ENCODE measurements at regions not wholly inside any gene's neighbourhood (a gene's known extent, or its start where the extent isn't known, plus 50 kb on each side); places are given as distances from the start of the nearest gene placed in this dataset.

DNA sequence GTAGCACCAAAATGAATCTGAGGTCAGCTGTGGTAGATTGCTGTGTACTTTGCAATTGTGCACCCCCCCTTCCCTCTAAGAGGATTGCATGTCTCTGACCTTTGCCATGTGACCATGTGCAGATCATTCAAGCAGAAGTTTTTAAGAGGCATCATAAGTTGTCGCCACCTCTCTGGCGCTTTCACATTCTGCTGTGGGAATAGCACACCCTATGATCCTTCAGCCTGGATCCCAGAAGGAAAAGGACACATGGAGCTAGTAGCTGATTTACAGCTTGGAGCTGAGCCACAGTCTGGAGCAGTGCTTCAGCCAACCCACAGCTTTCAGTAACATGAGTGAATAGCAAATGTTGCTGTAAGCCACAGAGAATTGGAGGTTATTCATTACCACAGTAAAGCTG is 158.5 kb downstream of the TSEN15 start:
- no peak for TF ChIP-seq ZFX (IDR thresholded peaks at IDR 0.05)
- TF ChIP-seq, protein P1, sequence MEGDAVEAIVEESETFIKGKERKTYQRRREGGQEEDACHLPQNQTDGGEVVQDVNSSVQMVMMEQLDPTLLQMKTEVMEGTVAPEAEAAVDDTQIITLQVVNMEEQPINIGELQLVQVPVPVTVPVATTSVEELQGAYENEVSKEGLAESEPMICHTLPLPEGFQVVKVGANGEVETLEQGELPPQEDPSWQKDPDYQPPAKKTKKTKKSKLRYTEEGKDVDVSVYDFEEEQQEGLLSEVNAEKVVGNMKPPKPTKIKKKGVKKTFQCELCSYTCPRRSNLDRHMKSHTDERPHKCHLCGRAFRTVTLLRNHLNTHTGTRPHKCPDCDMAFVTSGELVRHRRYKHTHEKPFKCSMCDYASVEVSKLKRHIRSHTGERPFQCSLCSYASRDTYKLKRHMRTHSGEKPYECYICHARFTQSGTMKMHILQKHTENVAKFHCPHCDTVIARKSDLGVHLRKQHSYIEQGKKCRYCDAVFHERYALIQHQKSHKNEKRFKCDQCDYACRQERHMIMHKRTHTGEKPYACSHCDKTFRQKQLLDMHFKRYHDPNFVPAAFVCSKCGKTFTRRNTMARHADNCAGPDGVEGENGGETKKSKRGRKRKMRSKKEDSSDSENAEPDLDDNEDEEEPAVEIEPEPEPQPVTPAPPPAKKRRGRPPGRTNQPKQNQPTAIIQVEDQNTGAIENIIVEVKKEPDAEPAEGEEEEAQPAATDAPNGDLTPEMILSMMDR (conservative IDR thresholded peaks at IDR 0.05): no peak
- no peak overlapping the region for H3K27ac ChIP-seq

DNA sequence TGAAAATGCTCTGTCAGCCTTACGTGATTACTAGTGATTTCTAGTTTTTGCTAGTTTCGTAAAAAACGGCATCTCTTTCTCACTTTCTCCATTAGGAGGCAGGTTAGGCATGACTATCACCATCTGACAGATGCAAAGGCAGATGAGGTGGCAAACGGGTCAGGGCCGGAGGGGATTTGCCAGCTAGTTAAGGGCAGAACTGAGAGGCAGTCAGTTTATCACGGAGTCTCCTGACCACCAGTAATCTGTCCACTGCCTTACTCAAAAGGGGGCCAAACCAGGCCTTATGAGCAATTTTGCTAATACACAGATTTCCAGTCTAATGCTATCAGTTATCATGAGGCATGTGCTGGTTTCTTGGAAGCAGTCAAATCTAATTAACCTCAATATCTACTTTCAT is 159.3 kb downstream of the TSEN15 start:
- TF ChIP-seq ZFX (IDR thresholded peaks at IDR 0.05): no peak
- no peak overlapping the region for H3K27ac ChIP-seq

DNA sequence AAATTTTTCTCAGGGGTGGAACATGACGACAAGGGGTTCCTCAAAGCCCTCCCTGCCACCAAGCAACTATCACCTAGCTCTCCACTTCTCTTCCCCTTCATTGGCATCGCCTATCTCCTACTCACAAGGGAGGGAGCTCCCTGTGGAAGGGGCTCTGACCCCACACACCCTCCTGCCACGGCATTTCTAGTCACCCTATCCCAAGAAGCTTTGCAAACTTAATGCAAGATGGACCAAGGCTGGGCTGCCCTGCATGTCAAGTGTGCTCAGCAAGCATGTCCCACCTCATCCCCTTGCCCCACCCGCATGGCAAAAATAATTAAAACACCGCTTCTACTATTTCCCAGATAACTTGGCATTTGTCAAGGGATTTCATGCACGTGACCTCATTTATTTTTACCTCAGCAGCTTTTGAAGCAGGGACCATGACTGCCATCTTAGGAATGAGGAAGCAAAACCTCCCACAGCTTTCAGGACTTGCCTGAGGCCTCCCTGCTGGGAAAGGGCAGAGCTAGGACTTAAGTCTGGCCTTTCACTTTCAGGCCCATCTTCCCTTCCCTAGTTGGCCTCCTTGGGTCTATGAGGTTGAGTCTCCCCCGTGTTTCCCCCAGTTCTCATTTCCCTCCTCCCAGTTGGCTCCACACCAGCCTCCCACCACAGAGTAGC is 161.3 kb downstream of the TSEN15 start:
- TF ChIP-seq ZFX (IDR thresholded peaks at IDR 0.05): no peak
- TF ChIP-seq, protein P1 (conservative IDR thresholded peaks at IDR 0.05): no peak
- H3K27ac ChIP-seq: no peak overlapping the region

DNA sequence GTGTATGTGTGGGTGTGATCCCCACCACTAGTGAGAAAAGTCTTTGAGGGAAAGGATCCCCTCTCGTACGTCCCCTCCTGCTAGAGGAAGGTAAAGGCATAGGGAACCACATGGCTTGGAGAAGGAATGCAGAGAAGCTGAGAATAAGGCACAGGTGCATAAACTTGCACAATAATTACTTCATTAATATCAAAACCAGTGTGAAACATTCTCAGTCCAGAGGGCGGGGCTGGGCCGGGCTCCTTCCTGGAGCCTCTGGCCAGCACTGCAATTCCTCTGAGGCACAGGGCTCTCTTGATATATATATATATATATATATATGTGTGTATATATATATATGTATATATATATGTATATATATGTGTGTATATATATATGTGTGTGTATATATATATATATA is 162.6 kb downstream of the TSEN15 start:
- TF ChIP-seq, protein P1 (conservative IDR thresholded peaks at IDR 0.05): no peak
- no peak for TF ChIP-seq ZFX (IDR thresholded peaks at IDR 0.05)
- no peak overlapping the region for H3K27ac ChIP-seq

DNA sequence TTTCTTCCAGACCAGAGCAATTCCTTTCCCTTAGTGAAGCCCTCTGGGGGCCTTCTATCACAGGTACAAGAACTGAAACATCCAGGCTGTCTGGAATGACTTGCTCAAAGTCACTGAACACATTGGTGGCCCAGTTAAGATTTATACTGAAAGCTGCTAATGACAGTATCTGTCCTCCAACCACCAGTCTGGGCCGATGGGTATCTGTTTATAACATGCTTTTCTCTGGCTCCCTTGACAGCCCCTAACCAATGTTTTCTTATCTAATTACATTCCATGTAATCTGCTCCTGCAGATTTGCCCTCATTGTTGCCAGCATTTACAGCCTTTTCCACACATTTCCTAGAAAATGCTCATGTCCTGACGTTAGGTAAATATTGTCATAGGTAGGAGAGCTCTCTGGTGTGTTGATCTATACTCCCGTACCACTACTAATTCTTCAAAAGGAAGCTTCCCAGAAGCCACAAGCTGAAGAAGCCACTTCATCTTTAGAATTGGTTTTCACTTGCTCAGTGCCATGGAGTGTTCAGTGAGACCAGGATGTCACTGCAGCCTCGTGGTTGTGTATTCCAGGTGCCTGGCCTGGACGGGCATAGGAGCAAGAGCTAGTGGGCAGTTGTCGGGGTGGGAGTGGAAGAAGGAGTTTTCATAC is 163.9 kb downstream of the TSEN15 start:
- no peak overlapping the region for H3K27ac ChIP-seq

DNA sequence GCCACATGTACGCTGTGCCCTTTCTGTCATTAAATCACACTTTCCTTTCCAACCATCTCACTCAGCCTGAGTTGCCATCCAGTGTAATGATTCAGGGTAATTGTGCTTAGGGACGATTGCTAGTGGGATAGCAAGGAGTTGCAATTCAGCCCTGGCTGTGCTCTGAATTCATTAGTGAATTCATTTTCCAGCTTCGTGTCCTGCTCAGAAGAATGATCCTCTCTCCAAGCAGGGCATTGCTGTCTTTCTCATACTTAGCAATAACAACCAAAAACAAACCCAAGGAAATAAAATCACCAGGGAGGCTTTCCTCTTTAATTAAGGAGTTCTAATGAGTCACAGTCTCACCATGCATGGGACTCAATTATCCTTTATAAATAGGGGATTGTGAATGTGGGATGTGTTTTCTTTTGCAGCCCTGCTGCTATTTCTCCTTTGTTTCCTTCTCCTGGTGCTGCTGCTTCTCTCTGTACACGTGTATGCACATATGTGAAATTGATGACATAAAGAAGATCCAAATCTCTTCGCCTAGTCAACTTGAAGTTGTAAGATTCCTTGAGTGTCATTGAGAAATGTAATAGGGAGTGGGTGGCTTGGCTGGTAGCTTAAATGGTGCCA is 167.0 kb downstream of the TSEN15 start:
- no peak for TF ChIP-seq ZFX (IDR thresholded peaks at IDR 0.05)
- TF ChIP-seq, protein P1 (conservative IDR thresholded peaks at IDR 0.05): no peak
- H3K27ac ChIP-seq: no peak overlapping the region

More for the DNA sequence above, 163.9 kb downstream of the TSEN15 start:
- TF ChIP-seq ZFX (IDR thresholded peaks at IDR 0.05): no peak

DNA sequence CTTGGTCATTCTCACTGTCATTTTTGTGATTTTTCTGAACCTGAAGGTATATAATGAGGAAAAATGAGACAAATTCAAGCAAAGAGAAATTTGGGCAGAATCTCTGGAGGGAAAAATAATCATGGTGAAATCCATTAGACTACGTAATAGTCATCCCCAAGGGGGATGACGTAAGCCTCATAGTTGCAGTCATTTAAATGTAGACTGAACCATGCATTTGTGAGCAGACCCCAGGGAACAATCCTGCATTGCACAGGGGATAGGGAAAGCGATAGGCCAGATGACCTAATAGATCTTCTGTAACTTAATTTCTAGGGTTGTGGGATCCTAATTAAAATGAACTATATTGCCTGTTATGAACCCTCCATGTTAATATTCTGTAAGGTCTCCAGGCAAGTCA is 167.4 kb upstream of the C1orf21 start:
- TF ChIP-seq, protein P1 (conservative IDR thresholded peaks at IDR 0.05): no peak
- no peak for TF ChIP-seq ZFX (IDR thresholded peaks at IDR 0.05)
- H3K27ac ChIP-seq: no peak overlapping the region

DNA sequence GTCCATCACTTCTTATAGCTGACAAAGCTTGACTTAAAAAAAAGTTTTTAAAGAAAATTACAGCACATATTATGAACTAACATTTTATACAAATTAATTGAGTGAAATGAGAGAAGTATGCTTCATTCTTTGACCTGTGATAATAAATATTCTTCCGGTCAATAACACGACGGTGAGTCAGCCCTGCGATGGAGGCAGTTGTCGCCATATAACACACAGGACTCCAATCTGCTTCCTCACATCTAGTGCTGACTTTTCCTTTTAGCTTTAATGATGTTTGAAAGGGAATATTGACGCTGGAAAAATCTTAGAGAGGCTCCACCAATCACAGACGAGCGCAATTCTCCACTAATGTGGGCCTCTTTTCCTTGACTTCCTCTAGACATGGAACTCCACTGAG is 166.9 kb upstream of the C1orf21 start:
- H3K27ac ChIP-seq: no peak overlapping the region
- TF ChIP-seq, protein P1 (conservative IDR thresholded peaks at IDR 0.05): no peak
- TF ChIP-seq ZFX (IDR thresholded peaks at IDR 0.05): no peak

All from C4-2B (cell line).